ENCODE measurements at regions not wholly inside any gene's neighbourhood (a gene's known extent, or its start where the extent isn't known, plus 50 kb on each side); places are given as distances from the start of the nearest gene placed in this dataset.

DNA sequence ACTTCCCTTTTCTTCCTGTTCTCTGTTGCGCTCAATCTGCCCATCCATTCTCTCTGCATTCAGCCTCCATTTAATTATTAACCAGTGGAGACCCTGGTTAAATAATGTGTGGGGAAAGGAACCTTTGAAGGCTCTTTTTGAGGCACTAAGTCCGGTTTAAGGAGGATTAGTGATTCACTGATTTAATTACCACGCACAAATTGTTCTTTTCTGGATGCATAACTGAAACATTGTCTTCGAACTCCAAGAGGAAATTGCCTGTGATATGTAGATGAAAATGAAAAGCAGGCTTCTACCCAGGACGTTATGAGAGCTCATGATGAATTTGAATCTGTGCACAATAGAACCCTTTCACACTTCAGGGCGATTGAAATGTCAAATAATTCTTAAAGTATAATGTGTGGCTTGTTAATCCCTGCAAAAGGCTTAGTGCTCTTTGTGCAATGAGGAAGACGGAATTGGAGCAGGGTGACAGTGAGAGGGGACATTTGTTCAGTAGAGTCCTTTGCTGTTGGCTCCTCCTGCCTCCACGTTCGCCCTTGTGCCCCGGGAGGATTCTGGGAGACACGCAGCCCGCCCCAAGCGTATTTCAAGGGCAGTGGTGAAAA lies 51.1 kb upstream of the ZNF236 start:
- DNase-seq (ENCODE audit: low spot score) = no peak

DNA sequence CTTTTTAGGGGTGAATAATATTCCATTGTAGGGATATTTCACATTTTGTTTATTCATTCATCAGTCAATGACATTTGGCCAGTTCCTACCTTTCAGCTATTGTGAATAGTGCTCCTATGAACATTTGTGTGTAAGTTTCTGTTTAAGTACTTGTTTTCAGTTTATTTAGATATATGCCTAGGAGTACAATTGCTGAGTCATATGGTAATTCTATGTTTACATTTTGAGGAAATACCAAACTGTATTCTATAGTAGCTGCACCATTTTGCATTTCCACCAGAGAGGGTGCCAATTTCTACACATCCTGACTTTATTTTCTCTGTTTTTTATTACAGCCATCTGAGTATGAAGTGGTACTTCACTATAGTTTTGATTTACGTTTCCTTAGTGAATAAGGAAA lies 54.4 kb upstream of the ZNF236 start:
- no peak for DNase-seq (ENCODE audit: low spot score)

DNA sequence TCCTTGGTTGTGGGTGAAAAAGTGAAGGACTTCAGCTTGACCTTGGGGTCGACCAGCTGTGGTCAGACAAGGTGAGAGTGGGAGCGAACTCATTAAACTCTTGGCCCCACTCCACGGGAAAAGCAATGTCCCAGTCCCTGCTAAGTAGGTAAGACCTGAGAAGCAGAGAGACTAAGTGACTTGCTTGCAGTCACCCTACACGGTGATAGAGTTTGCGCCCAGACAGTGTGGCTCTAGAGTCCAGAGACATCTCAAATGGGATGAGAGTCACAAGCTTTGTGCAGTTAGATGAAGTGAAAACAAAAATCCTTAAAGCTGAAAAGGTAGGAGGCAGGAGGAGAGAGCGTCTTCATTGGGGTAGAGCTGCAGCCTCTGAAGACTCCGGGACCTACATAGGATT lies 55.9 kb upstream of the ZNF236 start:
- DNase-seq (ENCODE audit: low spot score) = no peak

DNA sequence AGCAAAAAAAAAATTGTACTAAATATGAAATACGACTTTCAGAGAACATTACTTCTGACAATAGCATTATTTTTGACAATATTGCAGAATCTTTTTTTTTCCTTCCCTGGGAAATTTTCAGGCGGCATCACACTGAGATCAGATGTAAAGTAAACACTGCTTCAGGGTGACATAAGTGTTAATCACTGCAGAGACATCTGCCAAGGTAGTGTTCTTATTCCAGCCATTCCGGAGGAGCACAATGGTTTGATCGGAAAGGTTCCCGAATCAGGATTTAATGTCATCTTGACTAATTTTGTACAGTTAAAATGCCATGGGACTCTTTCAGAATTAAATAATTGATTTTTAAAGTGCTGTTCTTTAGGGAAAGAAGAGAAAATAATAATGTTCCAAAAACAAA lies 56.7 kb upstream of the ZNF236 start:
- DNase-seq (ENCODE audit: low spot score) = no peak

DNA sequence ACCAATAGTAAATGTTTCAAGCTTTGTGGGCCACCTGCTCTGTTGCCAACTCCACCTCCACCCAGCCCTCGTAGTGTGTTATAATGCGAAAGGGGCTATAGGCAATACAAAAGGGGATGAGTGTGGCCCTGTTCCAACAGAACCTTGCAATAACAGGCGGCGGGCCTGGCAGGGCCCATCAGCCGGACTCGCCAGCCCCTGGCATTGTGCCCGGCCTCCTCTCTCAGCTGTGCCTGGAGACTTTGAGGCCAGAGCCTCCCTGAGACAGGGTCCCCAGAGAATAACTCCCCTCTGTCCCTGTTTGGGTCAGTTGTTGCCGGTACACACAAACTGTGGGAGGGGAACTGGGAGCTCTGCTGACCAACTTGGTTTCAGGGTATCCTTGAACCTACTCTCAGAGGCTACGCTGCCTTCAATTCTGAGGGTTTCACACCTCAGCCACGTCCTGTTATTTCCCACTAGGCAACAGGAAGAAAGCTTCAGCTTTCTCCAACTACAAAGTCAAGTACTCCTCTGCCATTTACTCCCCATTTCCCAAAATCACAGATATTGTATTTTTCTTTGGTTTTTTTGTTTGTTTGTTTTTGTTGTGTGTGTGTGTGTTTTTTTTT lies 58.0 kb upstream of the ZNF236 start:
- DNase-seq (ENCODE audit: low spot score) = no peak

DNA sequence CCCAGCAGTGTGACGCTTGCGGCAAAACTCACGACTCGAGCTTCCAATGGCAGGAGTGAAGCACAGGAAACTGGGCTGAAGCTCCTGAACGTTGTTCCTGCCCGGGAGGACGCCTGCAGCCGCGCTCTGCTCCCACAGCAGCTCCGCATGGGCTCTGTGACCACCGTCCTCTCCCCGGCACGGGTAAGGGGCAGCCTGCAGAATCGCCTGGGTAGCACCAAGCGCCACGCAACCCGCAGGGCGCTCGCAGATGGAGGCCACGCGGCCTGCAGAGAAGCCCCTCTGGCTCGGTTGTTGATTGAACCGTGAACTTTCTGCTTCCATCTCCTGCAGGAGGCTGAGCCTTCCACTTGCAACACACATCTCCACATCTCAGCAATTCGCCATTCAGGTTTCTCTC lies 63.3 kb upstream of the ZNF236 start:
- DNase-seq (ENCODE audit: low spot score) = no peak

DNA sequence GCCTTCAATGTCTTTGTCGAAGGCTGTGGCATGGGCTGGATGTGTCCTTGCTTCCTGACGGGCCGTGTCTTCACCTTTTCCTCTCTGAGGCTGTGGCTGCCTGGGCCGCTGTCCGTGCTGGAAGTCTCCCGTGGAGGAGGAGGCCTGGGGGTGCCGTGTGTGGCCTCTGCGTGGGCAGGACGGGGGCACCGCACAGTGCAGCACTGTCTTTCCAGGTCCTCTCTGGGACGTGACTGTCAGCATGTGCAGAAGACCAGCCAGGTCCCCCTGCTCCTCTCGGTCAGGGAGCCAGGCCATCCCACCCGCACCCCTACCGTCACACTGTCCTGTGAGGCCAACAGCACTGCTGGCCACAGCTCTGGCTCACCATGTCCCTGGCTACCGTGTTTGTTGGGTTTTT lies 64.4 kb upstream of the ZNF236 start:
- DNase-seq (ENCODE audit: low spot score) = no peak

DNA sequence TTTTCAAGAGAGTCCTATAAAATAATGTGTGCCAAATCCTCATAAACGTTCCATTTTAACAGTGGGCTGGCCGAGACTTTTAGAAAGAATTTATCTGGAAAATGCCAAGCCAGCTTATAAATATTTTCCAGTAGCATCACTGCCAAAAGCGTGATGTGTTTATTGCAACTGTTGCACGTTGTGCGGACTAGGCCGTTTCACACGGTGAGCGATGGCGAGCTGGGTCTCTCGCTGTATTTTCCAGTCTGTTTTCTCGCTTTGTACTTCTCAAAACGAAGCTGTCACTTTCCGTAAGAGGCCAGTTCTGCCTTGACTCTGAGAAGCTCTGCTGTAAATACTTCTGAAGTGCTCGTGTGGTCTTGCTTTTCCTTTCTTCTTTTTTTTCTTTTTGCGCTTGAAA lies 65.0 kb upstream of the ZNF236 start:
- DNase-seq (ENCODE audit: low spot score) = peak; percentile 66

DNA sequence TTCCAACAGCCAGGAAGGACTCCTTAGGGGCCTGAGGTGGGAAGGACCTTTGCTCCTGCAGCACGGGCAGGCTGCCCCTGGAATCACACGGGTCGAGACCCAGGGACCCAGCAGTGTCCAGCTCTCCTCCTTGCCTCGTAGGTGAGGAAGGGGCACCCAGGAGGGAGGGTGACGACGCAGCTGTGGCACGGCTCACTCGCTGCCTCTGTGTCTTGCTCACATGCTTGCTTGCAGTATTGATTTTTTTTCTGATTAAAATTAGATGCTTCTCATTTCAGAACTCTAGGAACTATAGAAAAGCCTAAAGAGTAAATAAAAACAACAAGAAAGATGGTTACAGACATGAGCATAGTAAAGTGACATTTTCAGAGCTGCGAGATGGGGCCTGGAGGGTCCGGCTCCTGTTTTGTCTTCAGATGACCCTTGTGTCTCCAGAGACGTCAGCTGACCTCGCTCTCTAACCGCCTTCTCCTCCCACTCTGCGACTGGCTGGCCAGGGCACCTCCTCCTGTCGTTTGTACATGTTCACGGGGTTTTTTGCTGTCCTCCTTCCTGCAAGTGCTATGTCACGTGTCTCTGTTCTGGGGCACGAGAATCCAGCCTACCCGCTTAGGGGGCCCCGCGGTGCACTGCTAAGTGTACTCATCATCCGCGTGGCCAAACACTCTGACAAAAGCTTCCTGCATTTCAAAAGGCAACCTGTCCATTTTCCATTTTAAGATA lies 65.7 kb upstream of the ZNF236 start:
- peak; percentile 56 for DNase-seq (ENCODE audit: low spot score)

DNA sequence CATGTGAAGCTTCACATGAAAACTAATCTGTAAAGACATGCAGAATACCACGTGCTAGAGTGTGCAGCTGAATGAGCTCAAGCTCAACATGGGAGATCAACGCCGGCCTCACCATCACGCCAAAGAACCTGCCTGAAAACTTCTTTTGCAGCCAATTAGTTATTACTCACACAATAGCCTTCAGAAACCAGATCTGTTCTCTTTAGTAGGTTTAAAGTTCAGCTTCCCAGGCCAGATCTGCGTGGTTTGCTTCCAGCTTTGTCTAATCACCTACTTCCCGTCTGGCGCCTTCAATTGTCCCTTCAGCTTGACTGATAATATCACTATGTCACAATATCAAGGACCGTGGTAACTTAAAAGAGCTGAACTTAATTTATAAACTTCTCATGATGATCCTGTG lies 68.0 kb upstream of the ZNF236 start:
- no peak for DNase-seq (ENCODE audit: low spot score)

DNA sequence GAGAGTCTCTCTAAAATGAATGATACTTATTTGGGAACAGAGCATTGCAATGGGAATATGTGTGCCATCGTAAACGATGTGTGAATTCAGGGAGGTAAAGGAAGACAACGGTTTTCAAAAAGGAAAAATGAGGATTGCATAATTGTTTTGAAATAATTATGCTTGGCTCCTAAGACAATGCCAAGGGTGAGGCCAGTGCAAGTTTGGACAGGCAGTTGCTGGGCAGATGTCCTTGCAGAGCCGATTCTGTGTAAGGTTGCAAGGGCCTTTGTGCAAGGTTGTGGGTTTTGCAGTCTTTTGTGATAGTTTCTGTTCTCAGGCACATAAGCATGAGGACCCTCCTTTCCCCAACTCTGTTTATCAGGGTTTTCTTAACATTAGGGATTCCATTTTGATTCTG lies 70.0 kb upstream of the ZNF236 start:
- DNase-seq (ENCODE audit: low spot score) = no peak

DNA sequence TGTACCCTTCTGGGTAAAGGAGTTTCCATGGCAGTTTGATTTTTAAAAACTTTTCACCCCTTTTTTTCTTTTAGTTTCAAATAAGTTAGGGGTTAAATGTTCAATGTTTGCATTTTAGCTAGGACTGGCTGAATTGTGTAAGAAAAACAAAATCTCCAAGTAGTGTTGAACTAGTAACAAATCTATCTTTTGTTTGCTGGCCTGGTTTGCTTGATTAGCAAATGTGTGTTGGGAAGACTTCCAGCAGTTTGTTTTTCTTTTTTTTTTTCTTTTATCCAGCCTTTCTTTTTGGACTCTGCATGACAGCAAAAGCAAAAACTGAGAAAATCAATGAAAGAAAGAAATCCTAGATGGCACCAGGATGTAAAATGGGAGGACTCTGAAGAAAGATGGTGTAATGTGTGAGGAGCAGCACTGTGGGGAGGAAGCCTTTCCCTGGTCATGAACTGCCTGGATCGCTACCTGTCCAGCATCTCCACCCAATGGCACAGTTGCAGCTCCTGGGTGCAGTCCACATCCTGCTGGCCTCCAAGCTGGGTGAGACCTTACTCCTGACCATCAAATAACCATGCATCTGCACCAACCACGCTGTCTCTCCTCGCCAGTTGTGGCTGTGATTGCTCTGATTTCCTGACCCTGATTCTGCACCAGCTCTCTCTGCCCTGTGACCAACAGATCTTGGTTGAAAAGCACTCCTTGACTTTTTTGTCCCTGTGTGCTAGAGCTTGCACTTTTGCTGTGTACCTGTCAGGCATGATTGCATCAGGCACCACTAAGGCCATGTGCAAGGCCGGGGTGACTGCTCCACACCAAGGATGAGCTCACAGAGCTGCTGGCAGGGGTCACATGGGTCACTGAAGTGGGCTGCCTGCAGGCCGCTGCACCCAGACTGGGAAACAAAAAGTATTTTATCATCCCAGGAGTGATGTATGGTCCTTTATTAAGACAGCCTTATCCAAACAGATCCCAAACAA lies 71.2 kb upstream of the ZNF236 start:
- DNase-seq (ENCODE audit: low spot score) = no peak

DNA sequence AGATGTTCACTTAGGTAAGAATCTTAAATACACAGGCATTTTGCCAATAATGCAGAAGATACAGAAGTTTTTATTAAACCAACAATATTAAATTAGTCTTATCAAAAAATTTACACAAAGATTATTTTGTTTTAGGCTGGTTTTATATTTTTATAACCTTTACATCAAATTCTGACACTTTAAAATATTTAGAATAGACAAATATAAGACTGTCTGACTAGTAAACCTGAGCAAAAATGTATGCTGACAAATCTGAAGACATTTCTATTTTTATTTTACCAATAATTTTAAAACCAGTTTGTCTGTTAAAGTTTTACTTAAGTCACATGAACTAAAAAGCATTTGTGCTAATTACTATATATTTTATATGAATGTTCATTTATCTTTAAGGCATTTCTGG lies 72.1 kb upstream of the ZNF236 start:
- DNase-seq (ENCODE audit: low spot score) = no peak

DNA sequence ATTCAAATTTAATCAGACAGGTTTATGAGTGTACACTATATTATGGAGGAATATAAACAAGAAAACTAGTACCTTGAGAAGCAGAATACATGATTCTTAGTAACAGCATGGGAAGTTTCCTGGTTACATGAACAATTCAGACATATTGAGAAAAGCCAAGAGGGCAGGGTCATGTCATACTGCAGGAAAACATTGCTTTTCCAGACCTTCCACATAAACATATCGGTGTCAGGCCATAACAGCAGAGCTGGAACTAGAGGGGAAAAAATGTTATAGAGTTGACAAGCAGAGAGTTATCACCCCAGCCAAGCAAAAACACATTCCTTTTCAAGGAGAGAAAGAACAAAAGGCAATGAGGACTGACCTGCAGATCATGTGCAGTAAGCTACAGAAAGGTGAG lies 74.7 kb upstream of the ZNF236 start:
- no peak for DNase-seq (ENCODE audit: low spot score)

DNA sequence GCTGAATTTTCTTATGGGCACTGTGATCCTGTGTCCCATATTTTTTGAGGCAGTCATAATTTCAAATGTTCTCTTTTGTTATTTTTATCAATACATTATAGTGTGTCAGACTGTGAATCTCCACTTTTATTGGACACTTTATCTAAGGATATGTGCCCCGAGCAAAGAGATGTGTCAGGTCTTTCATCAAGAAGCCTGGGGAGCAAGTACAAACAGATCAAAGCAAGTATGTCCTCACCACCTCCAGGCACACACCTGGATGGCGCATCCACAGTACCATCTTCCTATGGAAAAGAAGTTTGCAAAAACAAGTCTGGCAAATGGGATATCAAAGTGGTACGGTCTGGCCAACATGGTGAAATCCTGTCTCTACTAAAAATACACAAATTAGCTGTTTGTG lies 81.0 kb upstream of the ZNF236 start:
- no peak for DNase-seq (ENCODE audit: low spot score)

DNA sequence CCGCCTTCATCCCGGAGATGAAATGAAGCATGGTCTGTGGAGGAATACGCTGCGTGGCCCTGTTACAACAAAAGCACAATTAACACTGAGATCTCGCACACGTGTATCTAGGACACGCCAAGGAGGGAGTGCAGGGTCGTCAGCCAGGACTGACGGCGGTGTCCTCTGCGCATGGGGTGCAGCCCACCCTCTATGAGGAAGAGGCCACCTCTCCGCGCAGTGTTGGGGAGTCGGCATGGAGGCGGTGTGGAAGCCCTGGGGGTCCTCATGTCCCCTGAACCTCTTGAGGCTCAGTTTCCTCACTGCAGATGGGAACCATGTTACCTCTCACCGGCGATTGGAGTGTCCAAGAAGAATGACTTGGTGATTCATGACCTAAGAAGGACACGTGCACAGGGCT lies 86.0 kb upstream of the ZNF236 start:
- DNase-seq (ENCODE audit: low spot score) = peak; percentile 15

DNA sequence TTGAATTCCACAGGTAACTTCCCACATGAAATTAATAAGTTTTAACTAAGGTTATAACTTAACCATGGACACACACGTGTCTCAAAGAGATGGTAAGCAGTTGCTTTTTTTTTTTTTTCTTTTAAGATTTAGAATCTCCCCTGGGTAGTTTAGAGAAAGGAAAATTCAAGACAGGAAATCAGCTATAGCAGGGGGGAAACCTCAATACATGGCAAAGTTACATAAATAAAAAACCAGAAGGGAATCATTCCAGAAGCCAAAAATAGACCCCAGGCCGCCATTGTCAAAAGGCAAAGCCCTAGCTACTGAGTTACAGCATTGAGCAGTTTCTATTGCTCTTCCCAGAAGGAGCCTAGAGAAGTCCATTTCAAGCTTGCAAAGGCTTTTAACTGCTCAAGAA lies 91.5 kb upstream of the ZNF236 start:
- DNase-seq (ENCODE audit: low spot score) = no peak

DNA sequence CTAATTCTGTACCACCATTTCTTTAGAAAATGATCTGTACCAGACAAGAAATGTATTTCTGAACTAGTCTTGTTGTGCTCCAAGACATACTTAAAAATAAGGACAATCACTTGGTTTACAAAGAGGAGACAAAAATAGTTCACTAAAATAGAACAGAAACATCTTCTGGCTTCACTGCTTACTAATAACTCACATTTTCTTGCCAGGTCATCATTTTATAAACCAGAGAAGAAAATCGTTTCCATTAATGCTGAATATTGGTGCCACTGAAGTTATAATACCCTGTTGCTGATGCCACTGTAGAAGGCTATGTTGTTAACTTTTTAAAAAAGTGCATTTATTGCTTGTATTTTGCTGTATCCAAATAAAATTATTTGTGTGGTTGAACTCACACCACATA lies 94.8 kb upstream of the ZNF236 start:
- DNase-seq (ENCODE audit: low spot score) = no peak

DNA sequence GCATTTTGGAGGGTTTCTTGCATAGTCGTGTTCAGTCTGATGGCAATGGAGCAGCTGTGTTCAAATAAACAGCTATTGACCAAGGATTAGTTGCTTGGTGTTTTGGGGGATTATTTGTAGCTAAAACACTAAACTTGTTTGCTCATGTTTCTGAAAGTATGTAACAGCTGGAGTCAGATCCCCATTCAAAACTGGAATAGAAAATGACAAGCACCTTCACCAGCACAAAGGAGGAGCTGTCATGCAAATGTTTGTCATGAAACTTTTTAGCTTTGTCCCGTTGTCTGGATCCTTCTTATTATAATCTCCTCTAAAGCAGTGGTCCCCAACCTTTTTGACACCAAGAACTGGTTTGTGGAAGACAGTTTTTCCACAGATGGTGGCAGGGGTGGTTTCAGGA lies 96.9 kb upstream of the ZNF236 start:
- no peak for DNase-seq (ENCODE audit: low spot score)

DNA sequence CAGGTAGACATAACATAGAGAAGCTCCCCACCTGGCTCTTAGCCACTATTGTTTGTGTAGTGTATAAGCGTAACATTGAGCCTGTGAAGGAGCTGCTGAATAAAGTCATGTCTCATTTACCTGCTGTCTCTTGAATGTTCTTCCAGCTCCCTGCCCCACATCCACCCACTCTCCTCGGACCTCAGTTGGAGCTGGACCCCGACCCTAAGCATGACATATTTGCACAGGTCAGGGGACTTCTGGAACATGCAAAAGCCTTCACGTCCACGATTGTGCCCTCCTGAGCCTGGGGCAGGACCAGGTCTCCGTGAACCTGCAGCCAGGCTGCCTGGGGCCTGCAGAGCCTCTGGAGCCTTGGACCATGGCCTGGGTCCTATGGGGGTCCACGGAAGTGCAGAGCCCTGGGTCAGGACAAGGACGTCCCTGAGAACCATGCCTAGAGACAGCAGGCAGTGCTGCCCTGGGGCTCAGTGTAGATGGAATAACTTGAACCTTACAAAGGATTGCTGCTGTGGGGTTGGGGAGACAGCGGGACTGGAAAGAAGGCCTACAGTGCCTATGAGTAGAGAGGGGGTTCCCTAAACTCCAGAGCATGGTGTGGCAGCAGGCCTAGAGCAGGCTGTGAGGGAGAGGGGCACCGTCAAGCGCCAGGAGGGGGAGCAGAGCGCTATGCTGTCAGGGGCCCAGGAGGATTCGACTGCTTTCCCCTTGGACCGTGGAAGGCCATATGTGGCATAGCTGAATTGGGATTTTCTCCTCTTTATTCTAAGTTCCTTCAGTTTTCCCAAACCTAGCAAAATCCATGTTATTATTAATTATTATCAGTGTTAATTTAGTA lies 99.9 kb upstream of the ZNF236 start:
- no peak for DNase-seq (ENCODE audit: low spot score)

Data from umbilical cord (tissue), 1 donor.